OCI-LY7 (cell line): ENCODE measurements at regions not wholly inside any gene's neighbourhood (a gene's known extent, or its start where the extent isn't known, plus 50 kb on each side); places are given as distances from the start of the nearest gene placed in this dataset.

Experiments used
- BruUV-seq: library from RNA; stranded (reverse); fragments of 400-500 nt; replicated peaks from 2 replicates; lab custom pipeline; 2021; lab: Mats Ljungman, UMichigan
- CTCF ChIA-PET: fragments of 300-600 bp; sonication (Branson Sonifier 250); formaldehyde crosslinking; loops from one replicate; lab custom pipeline; 2022; ENCODE audit warnings: antibody characterized with exemption; ENCODE audit not compliant: unreplicated experiment; lab: Charles Lee
- POLR2A ChIA-PET: fragments of 300-600 bp; sonication (Branson Sonifier 250); formaldehyde crosslinking; loops from one replicate; lab custom pipeline; 2022; ENCODE audit warnings: antibody characterized with exemption; lab: Charles Lee
- DNase-seq: peaks from one replicate; pipeline ENCODE4 v3.0.0-alpha.2; 2015; ENCODE audit warnings: low spot score
- H2AFZ ChIP-seq: fragments of 200-600 bp; sonication (generic), shearing (Covaris generic); 2 replicates; pipeline ENCODE4 v1.6.1; 2014; ENCODE audit warnings: mild to moderate bottlenecking, antibody characterized with exemption, low read length, moderate library complexity
- H3K27ac ChIP-seq: fragments of 200-600 bp; sonication (generic); 2 replicates; pipeline ENCODE4 v1.5.1; 2014; ENCODE audit warnings: mixed run types, low read depth, mild to moderate bottlenecking, moderate library complexity, low read length, inconsistent platforms; ENCODE audit not compliant: poor library complexity, severe bottlenecking
- H3K36me3 ChIP-seq: fragments of 200-600 bp; sonication (generic); 2 replicates; pipeline ENCODE4 v1.6.1; 2014; ENCODE audit warnings: mild to moderate bottlenecking, antibody characterized with exemption, low read length, moderate library complexity, mixed read lengths; ENCODE audit not compliant: insufficient read depth
- H3K4me1 ChIP-seq: fragments of 200-600 bp; sonication (generic); 2 replicates; pipeline ENCODE4 v1.5.1; 2014; ENCODE audit warnings: mild to moderate bottlenecking, low read length; ENCODE audit not compliant: insufficient read depth, poor library complexity, severe bottlenecking
- H3K4me2 ChIP-seq: fragments of 200-600 bp; sonication (generic); 2 replicates; pipeline ENCODE4 v1.6.1; 2014; ENCODE audit warnings: mild to moderate bottlenecking, low read length
- H3K4me3 ChIP-seq: fragments of 200-600 bp; sonication (generic); 2 replicates; pipeline ENCODE4 v1.5.1; 2014; ENCODE audit warnings: mild to moderate bottlenecking, low read depth, low read length; ENCODE audit not compliant: poor library complexity, severe bottlenecking
- H3K79me2 ChIP-seq: fragments of 200-600 bp; sonication (generic); 2 replicates; pipeline ENCODE4 v1.6.1; 2016; ENCODE audit warnings: low read depth, mild to moderate bottlenecking, low read length, moderate library complexity, mixed read lengths; ENCODE audit not compliant: insufficient read depth
- H3K9me2 ChIP-seq: fragments of 200-600 bp; sonication (generic); 2 replicates; pipeline ENCODE4 v1.6.1; 2016; ENCODE audit warnings: mild to moderate bottlenecking, low read length, mixed read lengths; ENCODE audit not compliant: insufficient read depth
- H3K9me3 ChIP-seq: fragments of 200-600 bp; sonication (generic); 2 replicates; pipeline ENCODE4 v1.6.1; 2014; ENCODE audit warnings: mild to moderate bottlenecking, mixed run types, low read length, mixed read lengths
- H4K20me1 ChIP-seq: fragments of 200-600 bp; sonication (generic); 2 replicates; pipeline ENCODE4 v1.6.1; 2014; ENCODE audit warnings: mild to moderate bottlenecking, antibody characterized with exemption, low read length, moderate library complexity, mixed read lengths; ENCODE audit not compliant: insufficient read depth
- CTCF ChIP-seq: fragments of 200-600 bp; sonication (generic); conservative IDR thresholded peaks from 2 replicates; pipeline ENCODE4 v1.5.1; 2014; ENCODE audit warnings: mild to moderate bottlenecking, antibody characterized with exemption, low read length, moderate library complexity, mixed read lengths
- EZH2phosphoT487 ChIP-seq: fragments of 200-600 bp; sonication (generic); IDR thresholded peaks from 2 replicates; pipeline ENCODE4 v1.6.1; 2018; ENCODE audit warnings: low read depth, borderline replicate concordance, mild to moderate bottlenecking, mixed run types, antibody characterized with exemption, low read length, moderate library complexity, mixed read lengths
- intact Hi-C: fragments of 100-400 bp; cut with micrococcal nuclease; formaldehyde crosslinking; loops from one replicate; pipeline ENCODE4 v1.10.0; 2022; ENCODE audit not compliant: unreplicated experiment

- Histone ChIP-seq H3K27ac (no peak overlapping the region), H3K4me1 (no peaks in the 10 kb centered on the region), H3K4me2 (no peak overlapping the region), H3K9me2 (no peaks in the 10 kb centered on the region), H3K79me2 (no peaks in the 10 kb centered on the region), H3K36me3 (no peaks in the 10 kb centered on the region), H3K4me3 (no peak overlapping the region), H4K20me1 (no peaks in the 10 kb centered on the region), H2AFZ (no peak overlapping the region), H3K9me3 (no peaks in the 10 kb centered on the region)
- ChIA-PET CTCF (no interaction called here), POLR2A (interaction anchor here (0.9 kb wide), 1 partner anchor 8 kb away, joined by 4 read pairs; no protein-coding TSS in a partner anchor)
- no peak for DNase-seq
- TF ChIP-seq EZH2phosphoT487 (no peak), CTCF (no peak)
- intact Hi-C loops, result no loop called here
- no TSS peak for BruUV-seq
Observed at GRCh38 chr3:30252474-30252873, 353.9 kb upstream of the TGFBR2 start.

- Histone ChIP-seq H3K9me3 (no peaks in the 10 kb centered on the region), H3K4me1 (no peaks in the 10 kb centered on the region), H3K9me2 (no peaks in the 10 kb centered on the region), H2AFZ (no peak overlapping the region), H3K27ac (no peak overlapping the region), H3K79me2 (no peaks in the 10 kb centered on the region), H3K4me3 (no peak overlapping the region), H3K36me3 (no peaks in the 10 kb centered on the region), H3K4me2 (no peak overlapping the region), H4K20me1 (no peaks in the 10 kb centered on the region)
- BruUV-seq, result no TSS peak
- intact Hi-C loops, result no loop called here
- ChIA-PET POLR2A (no interaction called here), CTCF (interaction anchor here (0.6 kb wide), 1 partner anchor 1283 kb away, joined by 3 read pairs; no protein-coding TSS in a partner anchor)
- no peak for DNase-seq
- TF ChIP-seq CTCF, result no peak
- TF ChIP-seq EZH2phosphoT487, result no peak
Observed at GRCh38 chr3:30253832-30254231, 352.6 kb upstream of the TGFBR2 start.

- DNase-seq, result no peak
- no TSS peak for BruUV-seq
Observed at GRCh38 chr3:30256474-30256873, 349.9 kb upstream of the TGFBR2 start.

More at GRCh38 chr3:30256474-30256873, 349.9 kb upstream of the TGFBR2 start:
- TF ChIP-seq EZH2phosphoT487 (no peak), CTCF (no peak)
- Histone ChIP-seq H3K27ac (no peak overlapping the region), H3K36me3 (no peaks in the 10 kb centered on the region), H3K4me2 (no peak overlapping the region), H4K20me1 (no peaks in the 10 kb centered on the region), H3K9me2 (no peaks in the 10 kb centered on the region), H3K79me2 (no peaks in the 10 kb centered on the region), H3K4me1 (no peaks in the 10 kb centered on the region), H3K9me3 (no peaks in the 10 kb centered on the region), H3K4me3 (no peak overlapping the region), H2AFZ (no peak overlapping the region)
- ChIA-PET CTCF (no interaction called here), POLR2A (interaction anchor here (0.7 kb wide), 1 partner anchor 429 kb away, joined by 3 read pairs; no protein-coding TSS in a partner anchor)
- intact Hi-C loops, result no loop called here
